HG03571 (cell line): ENCODE measurements at regions not wholly inside any gene's neighbourhood (a gene's known extent, or its start where the extent isn't known, plus 50 kb on each side); places are given as distances from the start of the nearest gene placed in this dataset.
"Not testable (repeated sequence)": the region's sequence is repeated elsewhere in the genome, so short reads cannot be mapped to it uniquely, and the experiment has no call there.

Experiments
- ATAC-seq: cut with Tn5 transposase; IDR thresholded peaks from one replicate; pipeline ENCODE4 v1.9.1; 2021; ENCODE audit not compliant: unreplicated experiment

GRCh38 chr3:34046154-34046553 is 247.7 kb downstream of the PDCD6IP start:
- ATAC-seq: no peak

DNA sequence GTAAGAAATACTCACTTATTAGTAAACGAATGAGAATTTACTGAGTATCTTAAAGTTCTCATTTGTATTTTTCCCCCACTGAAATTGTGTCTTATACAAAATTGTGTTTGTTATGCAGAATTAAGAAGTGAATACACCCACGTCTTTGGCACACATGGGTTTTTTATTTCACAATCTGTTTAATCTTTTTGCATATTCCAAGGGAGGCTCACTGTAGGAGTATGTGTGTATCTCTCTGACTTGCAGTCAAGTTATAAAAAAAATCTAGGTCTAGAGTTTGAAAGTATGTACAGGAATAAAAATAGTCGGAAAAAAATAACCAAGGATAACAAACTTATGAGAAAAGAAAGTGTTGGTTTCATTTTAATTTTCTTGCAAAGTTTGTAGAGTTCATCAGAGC is 255.2 kb downstream of the PDCD6IP start:
- ATAC-seq: no peak

GRCh38 chr3:34056181-34056910 is 257.9 kb downstream of the PDCD6IP start:
- peak; percentile 33 for ATAC-seq

- peak; percentile 93 for ATAC-seq
Measured at GRCh38 chr3:34056951-34057390, 258.5 kb downstream of the PDCD6IP start.

GRCh38 chr3:34060995-34061394 is 262.6 kb downstream of the PDCD6IP start:
- ATAC-seq: not testable (repeated sequence)

DNA sequence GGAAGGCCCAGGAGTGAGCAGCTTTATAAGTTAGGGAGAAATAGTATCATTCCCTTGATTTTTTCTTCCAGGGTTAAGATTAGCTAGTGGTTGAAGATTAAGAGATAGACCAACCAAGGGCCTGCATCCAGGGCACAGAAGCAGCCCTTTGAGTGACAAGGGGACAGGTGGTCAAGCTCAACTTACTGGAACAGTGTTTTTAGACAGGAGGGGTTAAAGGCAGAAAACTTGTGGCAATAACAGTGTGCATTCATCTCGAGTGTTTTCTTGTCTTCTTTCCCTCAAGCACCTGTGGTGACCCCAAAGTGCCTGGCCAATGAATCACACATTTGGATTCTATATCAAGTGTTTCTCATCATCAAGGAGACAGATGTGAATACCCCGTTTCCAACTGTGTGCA is 267.5 kb downstream of the PDCD6IP start:
- ATAC-seq: no peak

DNA sequence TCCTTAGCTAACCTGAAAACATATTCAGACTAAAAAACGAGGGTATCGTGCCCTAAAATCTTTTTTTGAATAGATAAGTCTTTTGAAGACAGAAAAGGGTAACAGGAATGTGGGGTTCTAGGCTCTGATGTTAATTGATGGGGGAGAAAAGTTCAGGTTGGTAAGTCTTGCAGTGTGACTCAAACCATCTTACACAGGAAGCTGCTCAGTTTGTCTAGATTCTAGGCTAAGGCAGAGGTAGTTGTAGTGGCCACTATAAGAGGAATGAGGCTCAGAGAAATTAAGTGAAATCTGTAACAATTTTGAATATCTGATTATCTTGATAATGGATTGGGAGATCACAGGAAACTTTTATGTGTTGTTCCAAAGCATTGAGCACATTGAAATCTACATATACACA is 267.9 kb downstream of the PDCD6IP start:
- no peak for ATAC-seq

DNA sequence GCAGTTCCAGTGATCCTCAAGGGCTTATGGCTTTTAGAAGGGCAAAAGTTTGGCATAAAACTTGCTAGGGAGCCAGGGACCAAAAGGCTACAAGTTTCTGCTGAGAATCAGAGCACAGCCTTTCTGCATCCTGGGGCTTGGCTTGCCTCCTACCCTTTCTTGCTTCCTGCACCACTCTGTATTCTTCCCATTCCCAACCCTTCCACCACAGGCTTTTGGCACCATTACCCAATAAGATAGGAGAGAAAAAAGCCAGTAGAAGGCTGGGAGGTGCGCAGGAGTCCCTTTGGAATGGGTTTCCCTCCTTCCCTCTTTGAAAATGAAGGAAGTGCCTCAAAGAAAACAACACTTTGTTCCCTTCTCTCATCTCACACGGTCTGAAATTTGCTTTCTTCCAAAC is 268.6 kb downstream of the PDCD6IP start:
- ATAC-seq: no peak

GRCh38 chr3:34067536-34068051 is 269.2 kb downstream of the PDCD6IP start:
- ATAC-seq: no peak

DNA sequence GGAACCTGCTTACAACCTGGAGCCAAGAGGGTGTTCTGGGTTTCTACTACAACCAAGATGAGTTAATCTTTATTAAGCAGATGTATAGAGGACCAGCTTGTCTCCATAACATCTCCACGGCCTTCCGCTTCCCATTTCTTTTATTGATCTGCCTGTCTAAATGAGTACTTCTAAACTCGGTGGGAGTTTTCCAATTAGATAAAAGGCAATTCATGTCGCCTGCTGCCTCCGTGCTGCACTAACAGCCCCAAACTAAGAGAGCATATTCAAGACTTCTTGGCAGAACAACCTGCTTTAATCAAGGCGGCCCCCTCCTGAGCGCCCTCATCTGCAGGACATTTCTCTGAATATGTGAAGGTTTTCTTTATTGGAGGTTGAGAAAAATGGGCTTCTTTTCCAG is 270.1 kb downstream of the PDCD6IP start:
- no peak for ATAC-seq

DNA sequence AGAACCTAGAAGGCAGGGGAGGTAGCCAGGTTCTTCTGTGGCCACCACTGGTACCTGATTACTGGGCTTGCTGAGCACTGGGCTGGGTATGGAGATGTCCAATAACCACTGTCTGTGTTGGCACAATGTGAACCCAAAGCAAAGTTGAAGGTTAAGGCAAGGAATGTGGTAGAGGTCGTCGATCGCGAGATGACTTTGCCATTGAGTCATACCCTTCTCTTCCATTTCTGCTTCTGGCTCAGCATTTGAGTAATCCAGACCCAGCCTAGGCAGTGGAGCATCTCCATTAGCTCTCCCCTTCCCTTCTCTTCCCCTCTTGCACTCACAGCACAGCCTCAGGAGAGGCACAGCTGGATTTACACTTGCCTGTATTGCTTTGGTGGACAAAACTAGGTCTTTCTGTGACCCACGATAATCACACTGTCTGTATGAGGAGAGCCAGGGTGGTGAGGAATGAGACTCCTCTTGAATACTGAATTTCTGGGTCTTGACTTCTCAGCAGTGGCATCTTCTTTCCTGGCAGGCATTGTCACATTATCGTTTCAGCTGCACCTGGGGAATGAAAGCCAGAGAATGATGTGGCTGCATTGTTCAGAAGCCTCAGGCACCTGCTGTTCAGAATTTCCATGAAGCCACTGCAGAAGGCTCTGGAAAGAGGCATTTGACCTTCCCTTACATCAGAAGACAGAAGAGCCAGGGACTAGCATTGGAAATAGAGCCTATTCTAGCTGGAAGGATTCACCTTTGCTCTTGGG is 272.6 kb downstream of the PDCD6IP start:
- no peak for ATAC-seq

DNA sequence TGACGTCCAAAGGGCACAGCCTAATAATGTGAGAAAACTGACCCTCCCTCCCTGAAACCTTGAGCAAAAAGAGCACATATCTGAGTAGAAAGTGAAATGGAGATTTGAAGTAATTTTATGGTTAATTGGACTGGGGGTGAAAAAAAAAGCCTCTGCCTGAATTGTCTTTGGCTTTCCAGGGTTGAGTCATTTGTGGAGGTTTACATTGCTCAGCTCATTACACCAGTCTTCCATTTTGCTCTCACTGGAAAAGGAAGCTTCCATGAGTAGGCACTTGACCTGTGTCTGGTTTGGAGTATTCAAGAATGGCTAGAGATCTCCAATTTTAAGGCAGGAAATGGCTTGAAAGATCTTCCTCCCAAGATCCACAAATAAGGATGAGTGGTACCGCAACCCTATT is 273.9 kb downstream of the PDCD6IP start:
- no peak for ATAC-seq

DNA sequence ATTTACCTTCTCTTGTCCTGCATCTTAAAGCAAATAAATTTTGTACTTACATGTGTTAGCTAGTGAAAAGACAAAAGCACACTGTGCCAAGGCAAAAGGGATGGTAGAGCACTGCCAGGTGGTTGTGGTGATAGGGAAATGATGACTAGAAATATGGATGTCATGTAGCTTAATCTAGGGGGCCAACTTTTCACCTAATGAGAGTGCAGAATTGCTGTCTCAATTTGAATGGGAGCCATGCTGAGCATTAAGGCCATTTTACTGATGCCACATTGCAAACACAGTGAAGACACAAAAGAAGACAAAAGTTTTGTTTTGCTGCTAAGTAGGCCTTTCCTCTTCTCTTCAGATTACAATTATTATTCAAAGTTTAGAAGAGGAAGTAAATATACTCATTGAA is 274.7 kb downstream of the PDCD6IP start:
- no peak for ATAC-seq

GRCh38 chr3:34073961-34074360 is 275.5 kb downstream of the PDCD6IP start:
- no peak for ATAC-seq

DNA sequence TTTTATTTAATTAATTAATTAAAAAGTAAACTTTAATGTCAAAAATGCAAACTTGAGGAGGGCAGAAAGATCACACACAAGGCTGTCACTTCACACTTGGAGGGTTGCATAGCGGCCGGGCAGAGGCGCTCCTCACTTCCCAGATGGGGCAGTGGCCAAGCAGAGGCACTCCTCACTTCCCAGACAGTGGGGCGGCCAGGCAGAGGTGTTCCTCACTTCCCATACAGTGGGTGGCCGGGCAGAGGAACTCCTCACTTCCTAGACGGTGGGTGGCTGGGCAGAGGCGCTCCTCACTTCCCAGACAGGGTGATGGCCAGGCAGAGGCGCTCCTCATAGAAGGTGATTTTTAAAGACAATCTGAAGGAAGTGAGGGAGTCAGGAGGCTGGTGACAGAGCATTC is 277.5 kb downstream of the PDCD6IP start:
- ATAC-seq: no peak

- ATAC-seq: peak; percentile 93
Measured at GRCh38 chr3:34077417-34078195, 279.2 kb downstream of the PDCD6IP start.

GRCh38 chr3:34078418-34078817 is 280.0 kb downstream of the PDCD6IP start:
- no peak for ATAC-seq

GRCh38 chr3:34079849-34080248 is 281.4 kb downstream of the PDCD6IP start:
- ATAC-seq: not testable (repeated sequence)

- not testable (repeated sequence) for ATAC-seq
Measured at GRCh38 chr3:34090379-34090778, 291.9 kb downstream of the PDCD6IP start.

GRCh38 chr3:34090876-34091275 is 292.4 kb downstream of the PDCD6IP start:
- ATAC-seq: no peak

- ATAC-seq: not testable (repeated sequence)
Measured at GRCh38 chr3:34094280-34094679, 295.9 kb downstream of the PDCD6IP start.
